ENCODE measurements at regions not wholly inside any gene's neighbourhood (a gene's known extent, or its start where the extent isn't known, plus 50 kb on each side); places are given as distances from the start of the nearest gene placed in this dataset.

- Mint-ChIP-seq H3K4me3 (no peak overlapping the region), H3K4me1 (no peaks in the 10 kb centered on the region), H3K27me3 (no peaks in the 10 kb centered on the region), H3K36me3 (no peaks in the 10 kb centered on the region), H3K27ac (no peak overlapping the region), H3K9me3 (peaks cover 0 to 9% (median 3%) of the 10 kb centered on the region in 8 donors)
- Histone ChIP-seq H3K36me3 (ENCODE audit: insufficient read depth, low read length) (no peaks in the 10 kb centered on the region), H3K27ac (ENCODE audit: low read depth, low read length) (no peak overlapping the region), H3K27me3 (ENCODE audit: insufficient read depth, low read length) (no peaks in the 10 kb centered on the region), H3K4me3 (ENCODE audit: low read length in 2 of 2) (no peak overlapping the region), H3K9me3 (ENCODE audit: control insufficient read depth in 1 of 2, low read length in 2 of 2) (no peaks in the 10 kb centered on the region), H3K4me1 (ENCODE audit: insufficient read depth, low read length) (no peaks in the 10 kb centered on the region)
- DNase-seq = no peak
- ChIA-PET CTCF (ENCODE audit: partially characterized antibody) (no interaction called here), POLR2A (ENCODE audit: partially characterized antibody) (no interaction called here)
- intact Hi-C loops (cut with micrococcal nuclease) = no loop called here
Measured at GRCh38 chr14:87046960-87047359, 946.0 kb downstream of the GALC start.

GRCh38 chr14:87045956-87046355, 947.0 kb downstream of the GALC start:
- H3K4me3 Mint-ChIP-seq = no peak overlapping the region
- no peaks in the 10 kb centered on the region for H3K4me1 Mint-ChIP-seq
- H3K4me1 ChIP-seq (ENCODE audit: insufficient read depth, low read length) = no peaks in the 10 kb centered on the region
- intact Hi-C loops (cut with micrococcal nuclease) = no loop called here
- no peak overlapping the region for H3K4me3 ChIP-seq (ENCODE audit: low read length in 2 of 2)
- H3K27ac Mint-ChIP-seq = no peak overlapping the region
- no peak for DNase-seq
- H3K27me3 ChIP-seq (ENCODE audit: insufficient read depth, low read length) = no peaks in the 10 kb centered on the region
- no peaks in the 10 kb centered on the region for H3K27me3 Mint-ChIP-seq
- ChIA-PET POLR2A (ENCODE audit: partially characterized antibody) (no interaction called here), CTCF (ENCODE audit: partially characterized antibody) (no interaction called here)
- no peaks in the 10 kb centered on the region for H3K9me3 ChIP-seq (ENCODE audit: control insufficient read depth in 1 of 2, low read length in 2 of 2)
- no peaks in the 10 kb centered on the region for H3K36me3 ChIP-seq (ENCODE audit: insufficient read depth, low read length)
- H3K9me3 Mint-ChIP-seq = peaks cover 0 to 9% (median 3%) of the 10 kb centered on the region in 8 donors
- no peak overlapping the region for H3K27ac ChIP-seq (ENCODE audit: low read depth, low read length)
- H3K36me3 Mint-ChIP-seq = no peaks in the 10 kb centered on the region

GRCh38 chr14:87045246-87045645, 947.7 kb downstream of the GALC start:
- H3K27me3 ChIP-seq (ENCODE audit: insufficient read depth, low read length) = no peaks in the 10 kb centered on the region
- no peaks in the 10 kb centered on the region for H3K4me1 Mint-ChIP-seq
- peaks cover 0 to 9% (median 3%) of the 10 kb centered on the region in 8 donors for H3K9me3 Mint-ChIP-seq
- H3K27ac ChIP-seq (ENCODE audit: low read depth, low read length) = no peak overlapping the region
- no peaks in the 10 kb centered on the region for H3K36me3 Mint-ChIP-seq
- H3K36me3 ChIP-seq (ENCODE audit: insufficient read depth, low read length) = no peaks in the 10 kb centered on the region
- H3K4me1 ChIP-seq (ENCODE audit: insufficient read depth, low read length) = no peaks in the 10 kb centered on the region
- no peak for DNase-seq
- ChIA-PET CTCF (ENCODE audit: partially characterized antibody) (no interaction called here), POLR2A (ENCODE audit: partially characterized antibody) (no interaction called here)
- H3K27ac Mint-ChIP-seq = no peak overlapping the region
- intact Hi-C loops (cut with micrococcal nuclease) = no loop called here
- H3K4me3 Mint-ChIP-seq = no peak overlapping the region
- H3K27me3 Mint-ChIP-seq = no peaks in the 10 kb centered on the region
- no peak overlapping the region for H3K4me3 ChIP-seq (ENCODE audit: low read length in 2 of 2)
- H3K9me3 ChIP-seq (ENCODE audit: control insufficient read depth in 1 of 2, low read length in 2 of 2) = no peaks in the 10 kb centered on the region

- H3K4me1 ChIP-seq (ENCODE audit: insufficient read depth, low read length) = no peaks in the 10 kb centered on the region
- ChIA-PET CTCF (ENCODE audit: partially characterized antibody) (no interaction called here), POLR2A (ENCODE audit: partially characterized antibody) (no interaction called here)
- Mint-ChIP-seq H3K36me3 (no peaks in the 10 kb centered on the region), H3K4me1 (no peaks in the 10 kb centered on the region), H3K4me3 (no peak overlapping the region), H3K9me3 (peaks cover 0 to 10% (median 5%) of the 10 kb centered on the region in 8 donors), H3K27ac (no peak overlapping the region), H3K27me3 (no peaks in the 10 kb centered on the region)
- H3K9me3 ChIP-seq (ENCODE audit: control insufficient read depth in 1 of 2, low read length in 2 of 2) = no peaks in the 10 kb centered on the region
- DNase-seq = no peak
- intact Hi-C loops (cut with micrococcal nuclease) = no loop called here
- H3K27me3 ChIP-seq (ENCODE audit: insufficient read depth, low read length) = no peaks in the 10 kb centered on the region
- H3K27ac ChIP-seq (ENCODE audit: low read depth, low read length) = no peak overlapping the region
- H3K36me3 ChIP-seq (ENCODE audit: insufficient read depth, low read length) = no peaks in the 10 kb centered on the region
- no peak overlapping the region for H3K4me3 ChIP-seq (ENCODE audit: low read length in 2 of 2)
Measured at GRCh38 chr14:87044807-87045206, 948.2 kb downstream of the GALC start.

- Histone ChIP-seq H3K27me3 (ENCODE audit: insufficient read depth, low read length) (no peaks in the 10 kb centered on the region), H3K4me3 (ENCODE audit: low read length in 2 of 2) (no peak overlapping the region), H3K9me3 (ENCODE audit: control insufficient read depth in 1 of 2, low read length in 2 of 2) (no peaks in the 10 kb centered on the region), H3K27ac (ENCODE audit: low read depth, low read length) (no peak overlapping the region), H3K4me1 (ENCODE audit: insufficient read depth, low read length) (no peaks in the 10 kb centered on the region), H3K36me3 (ENCODE audit: insufficient read depth, low read length) (no peaks in the 10 kb centered on the region)
- ChIA-PET CTCF (ENCODE audit: partially characterized antibody) (no interaction called here), POLR2A (ENCODE audit: partially characterized antibody) (no interaction called here)
- Mint-ChIP-seq H3K27me3 (no peaks in the 10 kb centered on the region), H3K27ac (no peak overlapping the region), H3K36me3 (no peaks in the 10 kb centered on the region), H3K4me3 (no peak overlapping the region), H3K9me3 (peaks cover 0 to 11% (median 6%) of the 10 kb centered on the region in 8 donors), H3K4me1 (no peaks in the 10 kb centered on the region)
- intact Hi-C loops (cut with micrococcal nuclease) = no loop called here
- DNase-seq = no peak
Measured at GRCh38 chr14:87043667-87044200, 949.2 kb downstream of the GALC start.

GRCh38 chr14:87042354-87042753, 950.6 kb downstream of the GALC start:
- no peak overlapping the region for H3K4me3 ChIP-seq (ENCODE audit: low read length in 2 of 2)
- H3K27ac ChIP-seq (ENCODE audit: low read depth, low read length) = no peak overlapping the region
- Mint-ChIP-seq H3K27ac (no peak overlapping the region), H3K36me3 (no peaks in the 10 kb centered on the region), H3K9me3 (peaks cover 0 to 20% (median 7%) of the 10 kb centered on the region in 8 donors), H3K4me1 (no peaks in the 10 kb centered on the region), H3K27me3 (no peaks in the 10 kb centered on the region), H3K4me3 (no peak overlapping the region)
- ChIA-PET CTCF (ENCODE audit: partially characterized antibody) (no interaction called here), POLR2A (ENCODE audit: partially characterized antibody) (no interaction called here)
- no peaks in the 10 kb centered on the region for H3K4me1 ChIP-seq (ENCODE audit: insufficient read depth, low read length)
- no peaks in the 10 kb centered on the region for H3K9me3 ChIP-seq (ENCODE audit: control insufficient read depth in 1 of 2, low read length in 2 of 2)
- no peak for DNase-seq
- intact Hi-C loops (cut with micrococcal nuclease) = no loop called here
- H3K27me3 ChIP-seq (ENCODE audit: insufficient read depth, low read length) = no peaks in the 10 kb centered on the region
- H3K36me3 ChIP-seq (ENCODE audit: insufficient read depth, low read length) = no peaks in the 10 kb centered on the region

GRCh38 chr14:87041290-87042020, 951.5 kb downstream of the GALC start:
- intact Hi-C loops (cut with micrococcal nuclease) = no loop called here
- ChIA-PET POLR2A (ENCODE audit: partially characterized antibody) (no interaction called here), CTCF (ENCODE audit: partially characterized antibody) (no interaction called here)
- Mint-ChIP-seq H3K27me3 (no peaks in the 10 kb centered on the region), H3K4me3 (no peak overlapping the region), H3K36me3 (no peaks in the 10 kb centered on the region), H3K27ac (no peak overlapping the region), H3K9me3 (peaks cover 0 to 14% (median 5%) of the 10 kb centered on the region in 8 donors), H3K4me1 (no peaks in the 10 kb centered on the region)
- no peak overlapping the region for H3K27ac ChIP-seq (ENCODE audit: low read depth, low read length)
- no peak overlapping the region for H3K4me3 ChIP-seq (ENCODE audit: low read length in 2 of 2)
- H3K9me3 ChIP-seq (ENCODE audit: control insufficient read depth in 1 of 2, low read length in 2 of 2) = no peaks in the 10 kb centered on the region
- no peaks in the 10 kb centered on the region for H3K27me3 ChIP-seq (ENCODE audit: insufficient read depth, low read length)
- no peaks in the 10 kb centered on the region for H3K4me1 ChIP-seq (ENCODE audit: insufficient read depth, low read length)
- DNase-seq = no peak
- H3K36me3 ChIP-seq (ENCODE audit: insufficient read depth, low read length) = no peaks in the 10 kb centered on the region
